NCI-H1092 treated with DMSO at 0.1 percent for 48 hours (cell line): ENCODE measurements at regions not wholly inside any gene's neighbourhood (a gene's known extent, or its start where the extent isn't known, plus 50 kb on each side); places are given as distances from the start of the nearest gene placed in this dataset.
"Not testable (repeated sequence)": the region's sequence is repeated elsewhere in the genome, so short reads cannot be mapped to it uniquely, and the experiment has no call there.

Experiments
- DNase-seq: peaks from one replicate; lab custom pipeline; 2025; lab: John Stamatoyannopoulos, UW

- DNase-seq: no peak
Observed at GRCh38 chr16:87132361-87133014, 184.7 kb downstream of the C16orf95 start.

- DNase-seq: no peak
Observed at GRCh38 chr16:87133112-87133850, 183.9 kb downstream of the C16orf95 start.

- no peak for DNase-seq
Observed at GRCh38 chr16:87133966-87134627, 183.1 kb downstream of the C16orf95 start.

DNA sequence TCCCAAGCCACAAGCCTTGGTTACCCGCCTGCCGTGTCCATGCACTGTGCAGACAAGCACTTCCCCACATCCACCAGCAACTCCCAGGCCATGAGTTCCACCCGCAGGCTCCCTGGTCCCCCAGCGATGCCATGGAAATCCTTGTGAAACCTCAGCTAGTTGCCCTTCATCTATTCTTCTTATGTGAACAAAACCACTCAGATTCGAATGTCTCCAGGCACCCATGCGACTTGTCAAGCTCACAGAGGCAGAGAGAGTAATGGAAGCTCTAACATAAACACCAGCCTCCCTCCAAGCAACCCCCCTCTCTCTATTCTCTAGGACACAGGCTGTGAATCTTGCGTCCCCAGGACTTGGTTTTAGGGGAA, 182.6 kb downstream of the C16orf95 start:
- DNase-seq: no peak

DNA sequence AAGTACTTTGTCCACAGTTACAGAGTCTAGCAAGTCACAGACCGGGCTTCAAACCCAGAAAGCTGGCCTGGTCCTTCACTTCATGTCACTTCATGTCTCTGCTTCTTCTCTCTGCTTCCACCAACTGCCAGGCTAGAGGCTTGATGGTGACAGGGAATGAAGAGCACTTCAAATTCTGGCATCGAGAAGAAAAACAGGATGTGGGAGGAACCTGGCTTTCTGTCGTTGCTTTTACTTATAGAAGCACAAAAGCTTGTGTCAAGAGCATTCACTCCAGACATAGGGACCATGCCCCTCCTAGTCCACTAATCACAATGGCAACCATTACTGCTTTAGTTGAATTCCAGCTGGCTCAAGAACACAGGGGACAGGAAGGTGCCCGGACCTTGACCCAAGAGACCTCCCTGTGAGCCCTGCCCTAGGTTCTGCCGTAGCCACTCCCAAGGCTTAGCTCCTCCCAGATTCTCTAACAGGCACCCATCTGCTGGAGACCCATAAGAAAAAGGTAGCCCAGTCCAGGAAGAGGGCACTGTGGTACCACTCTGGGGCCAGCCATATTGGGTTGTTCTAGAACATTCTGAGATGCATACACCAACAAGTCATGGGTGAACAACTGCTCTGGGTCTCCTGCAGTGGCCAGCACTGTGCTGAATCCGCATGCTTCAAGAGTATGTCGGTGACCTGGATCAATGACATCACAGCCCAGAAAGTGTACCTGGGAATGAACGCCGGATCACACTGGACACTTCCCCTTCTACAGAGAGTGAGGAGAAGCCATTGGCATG, 181.8 kb downstream of the C16orf95 start:
- DNase-seq: peak; percentile 43

- DNase-seq: no peak
Observed at GRCh38 chr16:87138316-87138715, 178.9 kb downstream of the C16orf95 start.

DNA sequence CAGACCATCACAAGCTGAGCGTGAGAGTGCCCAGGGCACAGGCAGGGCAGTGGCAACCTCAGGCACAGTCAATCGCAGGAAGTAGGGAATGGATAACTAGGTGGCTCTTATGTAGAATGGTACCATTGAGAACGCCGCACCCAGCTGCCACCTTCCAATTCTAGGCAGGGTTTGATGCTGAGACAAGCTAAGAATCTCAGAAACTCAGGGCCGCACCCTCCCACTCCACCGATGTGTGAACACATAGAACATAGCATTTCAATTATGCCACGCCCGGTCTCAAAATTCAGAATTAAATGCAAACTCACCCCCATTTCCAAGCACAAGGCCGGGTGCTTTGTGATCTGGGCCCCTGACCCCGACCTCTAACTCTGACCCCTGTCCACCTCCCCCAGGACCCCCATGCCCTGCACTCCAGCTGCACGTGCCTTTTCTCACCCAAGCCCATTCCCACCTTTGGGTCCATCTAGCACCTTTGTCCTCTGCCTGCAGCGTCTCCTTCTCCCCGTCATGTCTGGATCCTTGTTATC, 178.4 kb downstream of the C16orf95 start:
- DNase-seq: no peak

DNA sequence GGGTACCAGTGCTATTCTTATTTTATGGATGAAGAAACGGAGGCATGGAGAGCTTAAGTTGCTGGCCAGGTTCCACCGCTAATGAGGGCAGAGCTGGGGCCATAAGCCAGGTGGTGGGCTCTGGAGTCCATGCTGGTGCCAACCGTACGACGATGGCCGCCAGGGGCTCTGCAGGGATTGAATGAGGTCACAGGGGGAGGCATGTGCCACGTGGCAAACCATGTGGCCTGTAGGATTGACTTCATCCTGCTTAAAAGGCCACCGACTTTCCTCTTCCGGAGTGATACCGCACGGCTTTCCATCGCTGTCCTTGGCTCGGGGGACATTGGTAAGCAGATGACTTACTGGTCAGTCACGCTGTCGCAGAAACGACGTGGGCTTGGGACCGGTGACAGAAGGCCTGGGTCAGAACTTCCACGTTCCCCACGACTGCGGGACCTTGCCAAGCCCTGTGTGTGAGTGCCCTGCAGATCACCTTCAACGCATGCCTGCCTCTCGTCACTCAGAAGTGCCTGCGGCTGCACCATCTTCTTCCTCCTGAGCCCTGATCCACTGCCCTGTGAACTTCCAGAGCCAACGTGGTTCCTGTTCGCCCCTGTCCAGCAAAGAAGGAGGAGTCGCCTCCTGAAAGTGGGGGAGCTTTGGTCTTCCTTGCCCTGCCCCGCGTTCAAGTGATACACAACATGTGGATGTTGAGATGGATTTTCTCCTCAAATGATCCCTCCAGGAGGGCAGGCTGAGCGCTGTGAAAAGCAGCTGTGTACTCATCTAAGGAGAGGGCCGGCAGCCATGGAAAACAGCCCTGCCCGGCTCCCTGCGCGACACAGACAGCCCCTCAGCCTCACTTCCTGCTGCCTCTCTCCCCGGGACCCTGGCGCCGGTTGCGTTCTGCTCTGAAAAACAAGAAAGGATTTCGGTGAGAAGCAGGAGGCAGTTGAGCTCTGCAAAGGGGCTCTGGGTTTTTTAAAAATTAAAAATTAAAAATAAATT, 176.7 kb downstream of the C16orf95 start:
- peak; percentile 45 for DNase-seq

GRCh38 chr16:87141402-87141801, 175.8 kb downstream of the C16orf95 start:
- peak; percentile 46 for DNase-seq

GRCh38 chr16:87143661-87144121, 173.5 kb downstream of the C16orf95 start:
- DNase-seq: no peak

DNA sequence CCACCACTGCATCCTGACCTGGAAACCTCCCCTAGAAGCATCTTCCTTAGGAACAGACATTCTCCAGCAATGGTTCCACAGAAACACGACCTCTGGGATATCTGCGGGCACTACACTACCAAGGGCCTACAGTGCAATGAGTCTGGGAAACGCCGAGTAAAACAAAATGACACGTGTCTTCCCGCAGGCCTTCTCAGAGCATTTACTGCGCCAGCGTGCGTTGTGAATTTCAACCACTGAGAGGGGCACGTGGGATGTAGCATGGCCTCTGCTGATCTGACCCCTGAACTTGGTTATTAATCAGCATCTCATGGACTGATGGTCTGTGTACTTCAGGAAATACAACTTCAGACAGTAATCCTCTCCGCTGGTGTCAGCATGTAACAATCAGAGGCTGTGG, 173.0 kb downstream of the C16orf95 start:
- no peak for DNase-seq

GRCh38 chr16:87145181-87146176, 171.7 kb downstream of the C16orf95 start:
- DNase-seq: no peak

DNA sequence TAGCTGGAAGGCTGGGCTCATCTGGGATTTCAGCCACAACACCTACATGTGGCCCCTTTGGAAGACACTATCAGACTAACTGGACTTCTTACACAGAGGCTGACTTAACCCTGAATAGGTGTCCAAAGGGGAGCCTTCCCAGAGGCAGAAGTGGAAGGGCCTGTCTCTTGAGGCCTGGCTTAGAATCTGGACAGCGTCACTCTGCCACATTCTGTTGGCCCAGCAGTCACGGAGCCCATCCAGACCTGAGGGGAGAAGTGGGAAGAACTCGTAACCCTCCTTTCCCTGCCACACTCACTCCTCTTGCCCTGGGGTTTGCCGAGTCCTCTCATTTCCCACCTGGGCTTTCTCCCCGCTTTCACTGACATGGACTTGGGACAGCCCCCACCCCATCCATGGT, 170.5 kb downstream of the C16orf95 start:
- DNase-seq: no peak

DNA sequence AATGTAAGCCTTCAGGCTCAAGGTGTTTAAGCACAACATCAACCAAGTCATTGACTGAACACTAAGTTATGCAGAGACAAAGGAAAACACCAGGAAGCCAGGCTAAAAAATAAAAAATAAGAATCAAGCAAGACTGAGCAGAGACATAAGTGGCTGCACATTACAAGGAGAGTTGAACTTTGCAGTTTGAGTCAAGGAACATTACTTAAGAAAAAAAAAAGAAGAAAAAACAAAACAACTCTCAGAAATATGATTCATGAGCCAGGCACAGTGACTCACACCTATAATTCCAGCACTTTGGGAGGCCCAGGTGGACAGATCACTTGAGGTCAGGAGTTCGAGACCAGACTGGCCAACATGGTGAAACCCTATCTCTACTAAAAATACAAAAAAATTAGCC, 168.1 kb downstream of the C16orf95 start:
- DNase-seq: no peak

GRCh38 chr16:87150262-87150661, 166.9 kb downstream of the C16orf95 start:
- DNase-seq: peak; percentile 37

DNA sequence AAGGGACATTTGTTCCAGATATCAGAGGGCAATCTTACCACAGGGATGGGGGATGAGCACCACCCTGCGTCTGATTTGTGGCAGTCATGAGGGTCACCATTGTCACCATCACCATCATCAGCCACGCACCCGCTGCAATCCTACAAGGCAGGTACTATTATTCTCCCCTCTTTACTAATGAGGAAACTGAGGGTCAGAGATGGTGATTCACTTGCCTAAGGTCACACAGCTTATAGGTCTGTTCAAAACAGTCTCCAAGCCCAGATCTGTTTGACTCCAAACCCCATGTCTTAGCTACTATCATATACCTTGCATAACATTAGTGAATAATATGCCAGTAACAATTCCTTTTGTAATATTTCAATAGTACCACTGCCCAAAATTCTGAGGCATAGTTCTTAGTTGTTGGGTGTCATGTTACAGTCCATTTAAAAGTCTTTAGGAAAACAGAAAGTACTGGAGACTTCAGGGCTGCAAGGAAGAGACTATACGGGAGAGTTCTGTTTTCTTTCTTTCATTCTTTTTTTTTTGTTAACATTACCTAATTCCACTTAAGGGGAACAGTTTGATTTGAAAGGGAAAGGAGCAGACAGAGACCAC, 166.4 kb downstream of the C16orf95 start:
- DNase-seq: no peak

- DNase-seq: no peak
Observed at GRCh38 chr16:87152221-87152755, 164.9 kb downstream of the C16orf95 start.

DNA sequence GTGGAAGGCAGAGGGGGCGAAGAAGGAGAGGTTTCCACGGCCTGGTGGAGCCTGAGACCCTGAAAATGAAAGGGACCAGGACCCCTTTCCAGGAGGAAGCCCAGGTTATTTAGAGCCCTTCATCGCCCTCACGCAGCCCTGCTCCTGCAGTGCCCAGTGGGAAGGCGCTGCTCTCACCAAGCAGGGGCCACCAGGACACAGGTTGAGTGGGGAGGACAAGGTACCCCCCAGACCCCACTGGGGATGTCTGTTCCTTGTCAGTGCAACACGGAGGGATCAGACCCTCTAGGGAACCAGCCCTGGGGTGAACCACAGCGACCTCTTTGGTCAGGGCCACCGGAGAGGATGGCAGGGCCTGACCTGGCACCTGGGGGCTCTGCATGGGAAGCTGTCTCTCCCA, 163.9 kb downstream of the C16orf95 start:
- no peak for DNase-seq

- DNase-seq: not testable (repeated sequence)
Observed at GRCh38 chr16:87155315-87155714, 161.9 kb downstream of the C16orf95 start.
